ENCODE measurements at regions not wholly inside any gene's neighbourhood (a gene's known extent, or its start where the extent isn't known, plus 50 kb on each side); places are given as distances from the start of the nearest gene placed in this dataset.

DNA sequence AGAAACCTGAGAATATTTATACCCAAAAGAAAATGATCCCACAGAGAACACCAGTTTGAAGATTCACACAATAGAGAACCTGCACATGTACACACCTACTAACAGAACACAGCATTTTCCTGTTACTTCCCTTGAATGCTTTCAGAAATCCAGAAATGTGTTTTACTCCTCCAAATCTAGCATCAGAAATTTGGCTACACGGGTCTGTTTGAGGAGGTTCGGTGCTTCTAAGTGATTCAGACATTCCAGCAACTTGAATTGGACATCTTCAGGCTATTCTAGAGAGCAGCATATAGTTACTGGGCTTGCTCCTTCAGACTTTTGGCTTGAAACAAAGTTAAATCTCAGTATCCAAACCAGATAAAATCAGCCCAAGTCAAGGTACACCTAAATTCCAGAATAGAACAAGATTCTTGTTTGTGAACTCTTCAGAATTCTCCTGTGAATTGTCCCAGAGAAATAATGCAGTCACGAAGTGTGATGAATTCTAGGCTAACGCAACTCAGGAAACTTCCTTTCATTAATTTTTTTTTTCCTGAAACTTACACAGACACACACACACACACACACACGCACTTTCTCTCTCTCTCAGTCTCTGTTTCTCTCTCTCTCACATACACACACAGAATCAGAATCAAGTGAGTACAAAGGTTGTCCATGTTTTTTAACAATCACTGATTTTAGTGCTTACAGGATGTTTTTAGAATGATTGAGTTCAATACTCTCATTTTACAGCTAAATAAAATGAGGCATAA lies 278.4 kb upstream of the SNX7 start:
- no peak for DNase-seq (ENCODE audit: low read depth in 2 of 2)

DNA sequence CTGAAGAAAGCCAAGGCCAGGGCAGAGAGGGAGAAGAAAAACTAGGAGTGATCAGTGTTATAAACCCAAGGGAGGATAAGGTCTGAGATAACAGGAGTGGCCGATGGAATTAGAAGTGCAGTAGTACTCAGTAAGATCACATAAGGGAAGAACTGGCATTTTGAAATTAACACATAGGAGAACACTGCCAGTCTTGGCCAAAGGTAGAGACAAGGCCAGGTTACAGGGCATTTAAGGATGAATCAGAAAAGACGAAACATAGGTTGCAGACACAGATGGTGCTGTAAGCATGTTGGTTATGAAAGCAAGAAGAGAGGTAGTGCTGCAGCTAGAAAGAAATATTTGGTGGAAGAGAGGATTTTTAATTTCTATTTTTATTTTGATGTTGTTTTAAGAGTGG lies 278.9 kb upstream of the SNX7 start:
- DNase-seq (ENCODE audit: low read depth in 2 of 2): no peak

DNA sequence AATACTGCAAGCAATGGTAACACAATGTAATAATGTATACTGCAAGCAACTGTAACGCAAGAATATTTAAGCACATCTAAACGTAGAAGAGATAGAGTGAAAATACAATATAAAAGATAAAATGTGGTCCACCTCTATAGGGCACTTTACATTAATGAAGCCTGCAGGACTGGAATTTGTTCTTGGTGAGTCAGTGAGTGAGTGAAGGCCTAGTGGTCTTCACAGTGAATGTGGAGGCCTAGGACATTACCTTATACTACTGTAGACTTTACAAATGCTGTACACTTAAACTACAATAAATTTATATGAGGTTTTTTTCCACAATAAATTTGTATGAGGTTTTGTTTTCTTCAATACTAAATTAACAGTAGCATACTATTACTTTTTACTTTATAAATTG lies 287.4 kb upstream of the SNX7 start:
- no peak for DNase-seq (ENCODE audit: low read depth in 2 of 2)

DNA sequence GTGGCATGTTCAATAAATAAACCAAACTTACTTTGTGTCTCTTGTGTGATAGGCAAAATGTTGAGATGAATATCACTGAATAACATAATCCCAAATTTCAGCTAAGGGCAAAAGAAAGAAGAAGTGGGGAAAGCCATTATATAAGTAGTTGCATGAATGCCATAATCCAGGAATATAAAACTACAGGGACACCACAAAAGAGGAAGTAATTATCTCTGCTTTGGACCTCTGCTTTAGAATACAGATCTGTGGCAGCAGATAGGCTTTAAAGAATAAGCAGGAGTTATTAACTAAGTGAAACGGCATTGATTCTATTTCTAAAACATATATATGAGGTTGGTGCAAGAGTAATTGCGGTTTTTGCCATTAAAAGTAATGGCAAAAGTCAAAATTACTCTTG lies 288.5 kb upstream of the SNX7 start:
- no peak for DNase-seq (ENCODE audit: low read depth in 2 of 2)

DNA sequence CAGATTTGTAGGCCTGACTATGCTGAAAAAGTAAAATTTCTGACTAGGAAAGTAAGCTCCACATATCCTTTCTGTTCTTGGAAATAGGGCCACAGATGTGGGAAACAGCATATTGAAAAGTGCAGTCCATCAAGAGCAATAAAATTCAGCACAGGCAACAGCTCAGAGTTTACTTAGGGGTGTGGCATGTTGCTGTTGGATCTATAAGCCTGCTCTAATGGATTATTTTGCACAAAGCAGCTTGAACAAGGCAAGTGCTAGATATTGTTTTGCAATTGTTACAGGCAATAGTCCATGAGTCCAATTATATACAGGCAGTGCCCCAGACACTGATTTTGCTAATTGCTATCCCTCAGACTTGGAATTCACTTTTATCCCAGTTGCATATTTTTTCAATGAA lies 289.8 kb upstream of the SNX7 start:
- DNase-seq (ENCODE audit: low read depth in 2 of 2): no peak

DNA sequence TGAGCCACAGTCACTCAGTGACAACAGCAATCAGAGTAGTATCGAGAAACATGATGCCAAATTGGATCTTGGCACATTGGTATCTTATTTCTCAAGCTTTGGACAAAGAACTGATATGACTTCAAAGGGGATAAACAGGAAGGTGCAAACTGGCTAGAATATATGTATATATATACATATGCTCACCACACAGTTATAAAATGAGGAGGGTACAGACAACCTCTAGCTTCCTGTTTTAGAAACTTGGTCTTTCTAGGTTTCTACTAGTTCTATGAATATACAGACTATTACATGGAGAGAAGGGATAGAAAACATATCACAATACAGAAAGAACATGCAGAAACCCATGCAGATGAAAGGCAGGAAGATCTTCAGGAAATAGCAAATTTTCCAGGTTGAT lies 292.1 kb upstream of the SNX7 start:
- no peak for DNase-seq (ENCODE audit: low read depth in 2 of 2)

DNA sequence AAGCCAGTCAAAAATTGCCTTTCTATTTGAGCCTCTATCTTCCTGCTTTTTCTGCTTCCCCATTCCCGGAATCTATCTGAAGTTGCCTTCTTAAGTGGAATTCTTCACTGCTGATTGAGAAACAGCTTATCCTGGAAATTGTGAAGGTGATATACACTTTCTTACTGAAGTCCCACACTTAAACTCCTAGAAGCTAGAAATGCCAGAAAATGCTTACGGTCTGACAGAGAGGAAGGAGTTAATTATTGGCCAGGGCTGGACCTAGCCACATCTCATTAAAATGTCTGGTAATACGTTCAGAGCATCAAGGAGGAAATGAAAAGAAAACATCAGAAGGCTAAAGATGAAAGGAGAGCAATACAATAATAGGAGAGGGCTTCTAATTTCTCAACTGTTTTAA lies 292.5 kb upstream of the SNX7 start:
- no peak for DNase-seq (ENCODE audit: low read depth in 2 of 2)

DNA sequence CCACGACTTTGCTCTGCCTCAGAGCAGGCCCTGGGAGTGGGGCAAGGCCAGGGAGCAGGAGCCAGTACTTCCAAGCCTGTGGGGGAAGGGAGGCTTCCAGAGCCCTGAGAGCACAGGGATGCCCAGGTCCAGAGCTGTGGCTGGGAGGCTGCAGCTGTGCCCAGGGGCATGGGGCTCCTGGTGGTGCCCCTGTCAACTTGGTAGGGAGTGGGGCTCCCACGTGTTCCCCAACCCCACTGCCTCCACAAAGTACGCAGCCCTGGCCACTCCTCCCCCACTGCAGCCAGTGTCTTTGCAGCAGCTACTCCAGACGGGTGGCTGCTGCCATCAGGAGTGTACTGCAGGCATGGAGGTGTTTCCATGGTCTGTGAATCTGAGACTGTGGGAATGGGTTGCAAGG lies 294.1 kb upstream of the SNX7 start:
- DNase-seq (ENCODE audit: low read depth in 2 of 2): no peak

DNA sequence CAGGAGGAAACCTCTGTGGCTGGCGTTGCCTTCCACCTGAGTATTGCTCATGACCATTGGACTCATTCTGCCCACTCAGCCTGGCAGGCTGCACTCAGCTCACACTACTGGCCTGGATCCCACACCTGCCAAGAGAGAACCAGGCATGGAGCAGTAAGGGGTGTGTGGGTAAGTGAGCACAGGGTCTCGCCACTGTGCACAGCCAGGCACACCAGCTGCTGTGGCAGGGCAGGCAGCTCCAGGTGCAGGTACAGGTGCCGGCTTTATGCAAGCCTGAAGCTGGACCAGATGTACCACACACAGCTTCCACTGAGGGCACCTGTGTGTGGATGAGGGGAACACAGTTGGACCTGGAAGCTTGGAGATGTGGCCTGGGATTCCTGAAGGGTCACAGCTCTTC lies 295.2 kb upstream of the SNX7 start:
- DNase-seq (ENCODE audit: low read depth in 2 of 2): no peak

DNA sequence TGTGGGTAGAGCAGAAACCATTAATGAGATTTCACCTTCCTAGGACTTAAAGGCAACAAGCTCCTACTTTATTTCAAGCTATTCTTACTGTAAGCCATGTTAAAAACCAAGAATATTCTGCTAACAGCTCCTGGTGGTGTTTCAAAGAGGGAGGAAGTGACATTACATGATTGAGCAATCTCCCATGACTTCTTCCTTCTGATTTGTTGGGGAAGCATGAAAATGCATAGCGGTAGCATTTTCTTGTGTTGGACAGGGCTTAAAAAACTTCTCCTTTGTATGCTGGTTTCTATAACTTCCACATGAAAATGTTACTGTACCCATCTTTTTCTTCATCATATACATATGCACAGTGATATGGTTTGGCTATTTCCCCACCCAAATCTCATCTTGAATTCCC lies 297.0 kb upstream of the SNX7 start:
- DNase-seq (ENCODE audit: low read depth in 2 of 2): no peak

DNA sequence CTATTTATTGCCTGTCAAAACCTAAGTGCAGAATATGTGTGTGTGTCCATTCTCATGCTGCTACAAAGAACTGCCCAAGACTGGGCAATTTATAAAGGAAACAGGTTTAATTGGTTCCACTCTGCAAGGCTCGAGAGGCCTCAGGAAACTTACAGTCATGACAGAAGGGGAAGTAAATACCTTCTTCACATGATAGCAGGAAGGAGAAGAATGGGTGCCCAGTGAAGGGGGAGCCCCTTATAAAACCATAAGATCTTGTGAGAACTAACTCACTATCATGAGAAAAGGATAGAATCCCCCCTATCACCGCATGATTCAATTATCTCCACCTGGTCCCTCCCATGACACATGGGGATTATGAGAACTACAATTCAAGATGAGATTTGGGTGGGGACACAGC lies 300.7 kb upstream of the SNX7 start:
- DNase-seq (ENCODE audit: low read depth in 2 of 2): no peak

DNA sequence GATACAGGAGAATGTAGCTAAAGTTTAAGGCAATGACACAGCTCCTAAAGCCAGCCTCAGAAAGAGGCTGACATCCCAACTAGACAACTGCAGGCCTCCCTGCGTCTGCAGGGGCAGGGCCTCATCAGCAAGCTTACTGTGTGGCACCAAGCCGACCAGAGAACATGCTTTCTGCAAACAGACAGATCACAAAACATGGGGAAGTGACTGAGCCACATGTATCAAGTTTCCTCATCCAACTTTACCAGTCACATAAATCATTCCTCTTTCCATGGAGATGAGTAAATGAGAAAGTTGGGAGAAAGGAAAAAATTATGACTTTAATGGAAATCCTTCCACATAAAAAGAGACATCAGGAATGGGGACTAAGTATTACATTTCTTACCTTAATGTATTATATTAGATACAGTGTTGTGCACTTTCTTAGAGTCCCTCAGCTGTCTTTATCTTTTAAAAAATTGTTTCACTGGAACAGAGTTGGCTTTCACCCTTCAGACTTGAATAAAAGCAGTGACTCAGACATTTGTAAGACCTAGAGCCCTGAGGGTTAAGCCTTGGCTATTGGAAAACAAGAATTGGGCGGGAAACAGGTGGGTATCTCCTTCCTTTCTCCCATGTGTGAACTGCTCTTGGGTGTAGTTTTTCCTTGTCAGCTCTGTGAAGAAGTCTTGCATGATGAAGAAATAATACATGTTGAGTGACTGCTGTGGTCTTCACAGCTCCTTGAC lies 305.7 kb upstream of the SNX7 start:
- DNase-seq (ENCODE audit: low read depth in 2 of 2): no peak

DNA sequence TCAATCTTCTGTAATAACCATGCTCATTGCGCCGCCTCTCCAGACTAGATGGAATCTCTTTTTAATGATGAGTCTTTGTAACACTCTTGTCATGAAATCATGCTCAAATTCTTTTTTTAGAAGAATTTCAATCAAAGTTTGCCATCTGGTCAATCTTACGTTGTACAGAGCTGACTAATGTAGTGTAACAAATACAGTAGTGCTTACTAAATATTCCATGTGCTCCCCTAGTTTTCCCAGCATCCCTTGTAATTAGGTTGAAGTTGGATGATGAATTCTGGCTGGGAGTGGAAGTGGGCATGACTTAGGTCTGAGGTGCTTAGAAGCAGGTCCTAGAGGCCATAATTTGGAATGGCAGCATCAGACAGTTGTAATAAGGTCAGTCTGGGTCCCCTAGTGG lies 309.1 kb upstream of the SNX7 start:
- DNase-seq (ENCODE audit: low read depth in 2 of 2): no peak

DNA sequence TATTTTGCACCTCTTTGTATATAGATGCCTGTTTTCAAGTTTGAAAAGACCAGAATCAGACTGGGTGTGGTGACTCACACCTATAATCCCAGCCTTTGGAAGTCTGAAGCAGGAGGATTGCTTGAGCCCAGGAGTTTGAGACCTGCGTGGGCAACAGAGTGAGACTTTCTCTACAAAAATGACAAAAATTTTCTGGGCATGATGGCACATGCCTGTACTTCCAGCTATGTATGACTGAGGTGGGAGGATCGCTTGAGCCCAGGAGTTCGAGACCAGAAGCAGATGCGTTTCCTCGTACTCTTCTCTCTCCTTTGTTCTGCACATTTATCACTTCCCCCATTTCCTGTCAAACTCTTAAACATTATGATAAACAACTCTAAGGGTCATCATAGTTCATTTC lies 310.0 kb upstream of the SNX7 start:
- DNase-seq (ENCODE audit: low read depth in 2 of 2): no peak

DNA sequence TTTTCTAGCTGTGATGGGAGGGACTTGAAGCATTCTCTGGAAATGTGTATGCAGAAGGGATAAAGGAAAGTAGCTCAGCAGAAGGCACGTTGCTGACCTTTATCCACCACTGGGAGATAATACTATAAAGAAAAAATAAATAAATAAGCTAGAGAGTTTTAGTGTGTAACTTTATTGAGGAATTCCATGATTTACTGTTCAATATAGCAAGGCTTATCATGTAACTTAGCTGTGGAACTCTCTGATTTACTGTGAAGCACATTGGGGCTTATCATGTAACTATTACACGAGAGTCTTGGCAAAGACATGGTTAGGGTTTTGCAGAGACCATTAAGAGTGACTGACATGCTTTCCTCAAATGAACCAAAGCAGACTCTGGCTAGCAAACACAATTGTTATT lies 316.1 kb upstream of the SNX7 start:
- no peak for DNase-seq (ENCODE audit: low read depth in 2 of 2)

DNA sequence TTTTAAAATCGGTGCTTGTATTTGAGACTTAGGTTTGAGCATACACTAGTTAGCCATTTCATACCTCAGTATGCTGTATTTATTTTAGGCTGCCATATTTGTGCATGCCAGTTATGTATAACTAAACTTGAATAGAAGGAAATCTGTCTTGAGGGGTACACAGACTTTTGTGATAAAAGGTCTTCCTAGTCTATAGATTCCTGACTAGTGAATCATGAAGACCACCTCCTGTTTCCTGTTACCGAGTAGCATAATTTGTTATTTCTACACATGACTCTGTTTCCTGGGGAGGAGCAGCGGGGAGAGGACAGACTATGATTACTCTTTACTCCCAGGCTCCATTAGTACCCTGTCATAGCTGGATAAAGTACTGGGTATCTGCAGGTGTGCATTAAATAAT lies 316.8 kb upstream of the SNX7 start:
- DNase-seq (ENCODE audit: low read depth in 2 of 2): no peak

DNA sequence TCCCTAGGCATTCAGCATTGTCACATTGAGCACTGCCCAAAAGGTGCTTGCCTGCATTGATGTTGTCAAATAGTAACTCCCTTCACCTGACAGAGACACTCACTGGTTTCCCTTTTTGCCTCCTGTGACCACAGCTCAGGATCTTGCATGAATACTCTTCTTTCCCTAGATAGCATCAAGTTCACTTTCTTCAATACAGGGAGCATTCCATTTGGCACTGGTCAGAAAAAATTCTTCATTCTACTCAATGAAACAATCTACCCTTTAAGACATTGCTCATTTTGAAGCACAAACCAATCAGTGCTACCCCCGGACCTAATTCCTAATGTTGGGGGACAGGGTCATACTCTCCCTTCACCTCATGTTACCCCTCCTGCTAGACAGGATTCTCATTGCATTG lies 319.0 kb upstream of the SNX7 start:
- no peak for DNase-seq (ENCODE audit: low read depth in 2 of 2)

DNA sequence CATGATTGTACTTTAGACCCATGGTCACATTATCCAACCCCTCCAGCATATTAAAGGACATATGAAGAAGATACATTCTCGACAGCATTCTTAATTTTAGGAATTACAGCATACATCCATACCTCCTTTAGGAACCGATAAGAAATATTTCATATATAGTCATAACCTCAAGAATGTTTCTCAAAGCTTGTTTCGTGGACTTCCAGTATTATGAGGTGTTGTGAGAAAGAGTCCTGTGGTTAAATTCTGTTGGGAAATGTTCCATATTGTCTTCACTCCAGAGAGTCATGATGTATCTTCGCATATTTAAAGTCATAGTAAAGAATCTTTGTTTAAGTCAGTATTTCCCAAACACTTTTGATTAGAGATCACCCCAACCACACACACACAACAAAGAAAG lies 321.0 kb upstream of the SNX7 start:
- DNase-seq (ENCODE audit: low read depth in 2 of 2): no peak

DNA sequence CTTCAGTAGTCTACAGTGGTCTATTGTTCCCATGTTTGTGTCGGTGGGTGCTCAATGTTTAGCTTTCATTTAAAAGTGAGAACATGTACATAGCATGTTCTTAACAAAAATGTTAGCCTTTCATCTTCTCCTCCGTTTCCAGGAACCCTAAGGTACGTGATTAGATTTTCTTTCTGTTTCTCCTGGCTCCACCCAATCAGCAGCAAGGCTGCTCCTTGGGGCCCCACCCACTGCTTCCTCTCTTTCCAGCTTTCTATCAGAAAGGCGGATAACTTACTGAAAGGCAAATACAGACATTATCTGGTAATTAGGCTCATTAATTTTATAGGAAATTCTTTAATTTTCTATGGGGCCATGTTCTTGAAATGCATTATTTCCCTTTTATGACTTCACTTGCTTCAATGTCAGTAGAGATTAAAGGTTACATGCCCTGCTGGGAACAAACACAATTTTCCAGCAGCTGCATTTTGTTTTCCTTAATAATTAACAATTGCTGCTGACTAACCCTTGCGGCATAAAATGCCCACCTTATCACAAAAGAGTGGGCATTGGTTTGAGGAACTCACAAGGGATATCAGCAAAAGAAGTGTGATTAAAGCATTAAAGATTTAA lies 324.9 kb upstream of the SNX7 start:
- no peak for DNase-seq (ENCODE audit: low read depth in 2 of 2)

DNA sequence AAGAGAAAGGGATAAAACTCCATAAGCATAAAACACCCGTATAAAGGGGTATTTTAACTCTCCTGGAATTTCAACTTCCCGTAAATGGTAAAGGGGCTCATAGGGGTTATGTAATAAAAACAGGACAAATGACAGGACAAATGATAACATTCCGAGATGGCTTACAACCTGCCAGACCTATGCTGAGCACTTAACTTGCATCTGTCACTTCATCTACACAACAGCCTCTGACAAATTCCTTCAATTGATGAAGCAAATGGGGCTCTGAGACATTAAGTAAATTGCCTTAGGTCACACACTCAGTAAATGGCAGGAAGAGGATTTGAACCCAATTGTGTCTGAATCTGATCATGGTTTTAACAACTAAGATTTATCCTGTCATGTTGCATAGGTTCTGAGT lies 327.6 kb upstream of the SNX7 start:
- no peak for DNase-seq (ENCODE audit: low read depth in 2 of 2)

DNA sequence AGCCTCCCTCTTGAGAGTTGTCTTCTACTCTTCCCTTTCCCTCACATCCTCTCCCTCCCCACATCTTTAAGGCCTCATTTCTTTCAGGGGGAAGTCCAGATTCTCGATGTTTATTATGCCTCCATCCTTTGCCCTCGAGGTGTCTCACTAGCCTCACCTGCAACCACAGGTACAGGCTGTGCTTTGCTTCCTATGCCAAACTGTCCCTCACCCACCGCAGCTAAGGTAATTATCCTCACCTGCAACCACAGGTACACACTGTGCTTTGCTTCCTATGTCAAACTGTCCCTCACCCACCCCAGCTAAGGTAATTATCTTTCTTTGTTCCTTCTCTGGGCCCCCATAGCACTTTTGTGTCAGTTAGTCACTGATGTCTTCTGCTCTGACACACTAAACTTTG lies 328.1 kb upstream of the SNX7 start:
- DNase-seq (ENCODE audit: low read depth in 2 of 2): no peak

DNA sequence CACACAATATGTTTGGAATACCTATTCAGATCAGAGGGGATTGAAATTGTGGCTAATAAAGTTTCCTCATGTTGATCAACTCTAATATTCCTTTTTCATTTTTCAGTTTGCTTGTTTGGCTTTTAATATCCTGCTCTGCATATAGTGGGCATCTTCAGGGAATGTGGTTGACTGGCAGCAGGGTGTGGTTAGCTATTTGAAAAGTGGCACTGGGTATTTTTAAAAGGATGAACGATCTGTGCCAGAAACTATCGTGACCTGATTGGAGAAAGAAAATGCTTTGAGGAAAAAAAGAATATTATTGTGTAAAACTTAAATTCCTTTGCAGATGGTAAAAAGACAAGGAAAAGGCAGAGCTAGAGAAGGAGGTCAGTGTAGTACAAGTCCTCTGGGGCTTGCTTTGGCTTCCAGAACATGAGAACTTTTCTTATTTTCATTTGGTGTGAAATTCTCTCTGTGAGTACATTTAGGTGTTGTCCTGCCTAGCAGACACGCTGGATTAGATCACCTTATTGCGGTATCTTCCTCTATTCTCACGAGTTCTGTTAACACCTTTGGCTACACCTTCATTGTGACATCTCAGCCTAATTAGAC lies 329.7 kb upstream of the SNX7 start:
- no peak for DNase-seq (ENCODE audit: low read depth in 2 of 2)

DNA sequence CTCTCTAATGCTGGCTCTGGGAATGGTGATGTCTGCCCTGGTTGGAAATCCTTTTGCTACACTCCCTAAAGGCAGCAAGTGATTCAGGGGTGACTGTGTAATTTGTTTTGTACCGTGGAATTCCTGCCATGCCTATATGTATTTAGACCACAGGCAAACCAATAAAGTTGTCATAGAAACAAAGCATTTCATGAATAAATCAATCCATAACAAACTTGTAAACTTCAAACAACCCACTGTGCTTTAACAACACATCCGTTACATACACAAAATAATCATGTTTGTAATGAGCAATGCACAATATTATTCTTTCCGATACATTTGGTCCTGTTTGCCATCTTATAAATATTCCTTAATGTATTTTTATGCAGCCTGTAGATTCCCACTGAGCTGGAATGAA lies 330.3 kb upstream of the SNX7 start:
- DNase-seq (ENCODE audit: low read depth in 2 of 2): no peak
